H1 (cell line): ENCODE measurements at regions not wholly inside any gene's neighbourhood (a gene's known extent, or its start where the extent isn't known, plus 50 kb on each side); places are given as distances from the start of the nearest gene placed in this dataset.

ENCODE experiments used
- CTCF ChIA-PET: fragments of 300-600 bp; sonication (Branson Sonifier 250); formaldehyde crosslinking; loops from one replicate; lab custom pipeline; 2021; ENCODE audit not compliant: partially characterized antibody; lab: Charles Lee
- POLR2A ChIA-PET: fragments of 300-600 bp; sonication (Branson Sonifier 250); formaldehyde crosslinking; loops from one replicate; lab custom pipeline; 2021; ENCODE audit warnings: inconsistent platforms; ENCODE audit not compliant: partially characterized antibody; lab: Charles Lee
- DNase-seq, 2 experiments: peaks; one replicate each; pipeline versions ENCODE4 v3.0.0 to v3.0.0-alpha.2; 2010 to 2022; ENCODE audit warnings: low spot score in 2 of 2, low read depth in 1 of 2, mixed read lengths in 1 of 2
- FAIRE-seq: peaks from 2 replicates; lab custom pipeline; 2011; peaks lifted over from hg19 to GRCh38; lab: Jason Lieb, UNC
- H2AFZ ChIP-seq: 2 replicates; pipeline ENCODE4 v1.8.1; 2012; ENCODE audit warnings: low read length, inconsistent platforms
- H2AK5ac ChIP-seq: 2 replicates; pipeline ENCODE4 v1.6.1; 2013; ENCODE audit warnings: low read depth, low read length
- H2BK120ac ChIP-seq: replicated peaks from 2 replicates; pipeline ENCODE3; 2013; ENCODE audit warnings: low read depth, low read length, inconsistent platforms
- H2BK12ac ChIP-seq: 2 replicates; pipeline ENCODE4 v1.6.1; 2013; ENCODE audit warnings: low read depth, low read length
- H2BK15ac ChIP-seq: 2 replicates; pipeline ENCODE4 v1.6.1; 2013; ENCODE audit warnings: low read length
- H2BK20ac ChIP-seq: 2 replicates; pipeline ENCODE4 v1.6.1; 2013; ENCODE audit warnings: low read length
- H2BK5ac ChIP-seq: 2 replicates; pipeline ENCODE4 v1.6.1; 2013; ENCODE audit warnings: low read depth, low read length
- H3K14ac ChIP-seq: 2 replicates; pipeline ENCODE4 v1.6.1; 2013; ENCODE audit warnings: inconsistent platforms; ENCODE audit not compliant: insufficient read length
- H3K18ac ChIP-seq: 2 replicates; pipeline ENCODE4 v1.6.1; 2013; ENCODE audit warnings: low read length; ENCODE audit errors: extremely low read depth
- H3K23ac ChIP-seq: 2 replicates; pipeline ENCODE4 v1.6.1; 2013; ENCODE audit warnings: inconsistent platforms; ENCODE audit not compliant: insufficient read length
- H3K23me2 ChIP-seq: 2 replicates; pipeline ENCODE4 v1.6.1; 2013; ENCODE audit warnings: low read depth, low read length
- H3K27ac ChIP-seq: 2 replicates; pipeline ENCODE4 v1.6.1; 2011; ENCODE audit warnings: low read depth, low read length, inconsistent platforms
- H3K27me3 ChIP-seq, 4 experiments: replicated peaks in 1 of 4; 1 replicate in 1 of 4; 2 replicates in 3 of 4; pipeline versions ENCODE4 v1.6.1 to v1.8.1; 2011 to 2013; ENCODE audit warnings: low read length in 3 of 4, mild to moderate bottlenecking in 3 of 4, inconsistent platforms in 2 of 4, mixed read lengths in 2 of 4, moderate library complexity in 1 of 4; ENCODE audit not compliant: control insufficient read depth in 3 of 4, insufficient read depth in 3 of 4; ENCODE audit errors: extremely low read depth in 1 of 4
- H3K36me3 ChIP-seq, 4 experiments: 2 replicates each; pipeline versions ENCODE4 v1.6.1 to v1.8.1; 2011 to 2013; ENCODE audit warnings: mild to moderate bottlenecking in 4 of 4, low read length in 3 of 4, moderate library complexity in 2 of 4, control low read depth in 1 of 4, inconsistent platforms in 1 of 4; ENCODE audit not compliant: insufficient read depth in 4 of 4, control insufficient read depth in 2 of 4
- H3K4ac ChIP-seq: replicated peaks from 2 replicates; pipeline ENCODE3; 2013; ENCODE audit warnings: low read length, low read depth, mixed read lengths, inconsistent platforms; ENCODE audit not compliant: insufficient read length
- H3K4me1 ChIP-seq, 4 experiments: replicated peaks in 1 of 4; 1 replicate in 1 of 4; 2 replicates in 3 of 4; pipeline versions ENCODE4 v1.6.1 to v1.8.1; 2011 to 2013; ENCODE audit warnings: low read length in 3 of 4, inconsistent platforms in 2 of 4, mixed read lengths in 1 of 4; ENCODE audit not compliant: insufficient read depth in 4 of 4, control insufficient read depth in 3 of 4
- H3K4me2 ChIP-seq, 2 experiments: 2 replicates each; pipeline versions ENCODE4 v1.6.1 to v1.8.1; 2011 to 2013; ENCODE audit warnings: low read depth in 2 of 2, low read length in 2 of 2, control low read depth in 1 of 2, inconsistent platforms in 1 of 2, mild to moderate bottlenecking in 1 of 2; ENCODE audit not compliant: insufficient read depth in 1 of 2
- H3K4me3 ChIP-seq, 4 experiments: fragments of 200-600, 300-600 bp in 1 of 4; sonication (generic), shearing (Covaris generic), sonication (Bioruptor Twin) in 1 of 4; 2 replicates each; pipeline versions ENCODE4 v1.5.1 to v1.8.1; 2011 to 2016; ENCODE audit warnings: low read length in 4 of 4, low read depth in 3 of 4, control low read depth in 2 of 4, inconsistent platforms in 2 of 4, mild to moderate bottlenecking in 2 of 4, mixed read lengths in 1 of 4, moderate library complexity in 1 of 4; ENCODE audit not compliant: insufficient read depth in 2 of 4; ENCODE audit errors: extremely low read depth in 1 of 4
- H3K56ac ChIP-seq: replicated peaks from 2 replicates; pipeline ENCODE3; 2013; ENCODE audit warnings: low read depth, mild to moderate bottlenecking, mixed read lengths, low read length, inconsistent platforms; ENCODE audit not compliant: insufficient read length
- H3K79me1 ChIP-seq: 2 replicates; pipeline ENCODE4 v1.6.1; 2013; ENCODE audit warnings: low read depth, low read length, control low read depth
- H3K79me2 ChIP-seq, 2 experiments: 2 replicates each; pipeline versions ENCODE4 v1.6.1 to v1.8.1; 2012 to 2013; ENCODE audit warnings: low read length in 2 of 2, mild to moderate bottlenecking in 2 of 2, inconsistent platforms in 1 of 2; ENCODE audit not compliant: insufficient read depth in 2 of 2, control insufficient read depth in 1 of 2
- H3K9ac ChIP-seq, 4 experiments: replicated peaks in 1 of 4; 1 replicate in 1 of 4; 2 replicates in 3 of 4; pipeline versions ENCODE4 v1.6.1 to v1.8.1; 2011 to 2013; ENCODE audit warnings: low read depth in 3 of 4, low read length in 3 of 4, control low read depth in 2 of 4, mild to moderate bottlenecking in 2 of 4, moderate library complexity in 2 of 4, inconsistent platforms in 1 of 4; ENCODE audit errors: extremely low read depth in 1 of 4
- H3K9me3 ChIP-seq, 2 experiments: 2 replicates each; pipeline versions ENCODE4 v1.6.1 to v1.8.1; 2012 to 2013; ENCODE audit warnings: mild to moderate bottlenecking in 2 of 2, moderate library complexity in 2 of 2, control low read depth in 1 of 2, inconsistent platforms in 1 of 2, low read depth in 1 of 2, low read length in 1 of 2, mixed read lengths in 1 of 2; ENCODE audit not compliant: insufficient read depth in 2 of 2
- H4K20me1 ChIP-seq, 2 experiments: replicated peaks in 1 of 2; 2 replicates each; pipeline versions ENCODE3 to v1.8.1; 2011 to 2013; ENCODE audit warnings: inconsistent platforms in 2 of 2, low read length in 2 of 2, mild to moderate bottlenecking in 1 of 2; ENCODE audit not compliant: insufficient read depth in 2 of 2, control insufficient read depth in 1 of 2
- H4K5ac ChIP-seq: 2 replicates; pipeline ENCODE4 v1.6.1; 2013; ENCODE audit warnings: low read length, low read depth, mixed read lengths, inconsistent platforms; ENCODE audit not compliant: insufficient read length
- H4K8ac ChIP-seq: 2 replicates; pipeline ENCODE4 v1.8.0; 2013; ENCODE audit warnings: mild to moderate bottlenecking, moderate library complexity, low read length, inconsistent platforms; ENCODE audit not compliant: insufficient read depth; ENCODE audit errors: extremely low read depth
- H4K91ac ChIP-seq: replicated peaks from 2 replicates; pipeline ENCODE3; 2013; ENCODE audit warnings: low read length, mixed read lengths, inconsistent platforms; ENCODE audit not compliant: insufficient read length
- EP300 ChIP-seq, 2 experiments: IDR thresholded peaks; 1 replicate in 1 of 2; 2 replicates in 1 of 2; pipeline ENCODE4 v1.6.1; 2011 to 2012; ENCODE audit warnings: low read depth in 2 of 2, low read length in 2 of 2, mild to moderate bottlenecking in 2 of 2, borderline replicate concordance in 1 of 2, inconsistent platforms in 1 of 2, moderate library complexity in 1 of 2
- EZH2 ChIP-seq: fragments of 200-600 bp; sonication (generic); IDR thresholded peaks from 2 replicates; pipeline ENCODE4 v1.7.1; 2012; ENCODE audit warnings: low read depth, mild to moderate bottlenecking, moderate library complexity, low read length, inconsistent platforms; ENCODE audit not compliant: severe bottlenecking
- HDAC6 ChIP-seq: IDR thresholded peaks from one replicate; pipeline ENCODE4 v1.7.1; 2012; ENCODE audit warnings: low read depth, mild to moderate bottlenecking, inconsistent platforms, low read length, moderate library complexity
- JUN ChIP-seq: IDR thresholded peaks from 2 replicates; pipeline ENCODE4 v1.6.1; 2011; ENCODE audit warnings: low read depth, mild to moderate bottlenecking, improper control_type of control experiment, low read length
- NRF1 ChIP-seq: IDR thresholded peaks from 2 replicates; pipeline ENCODE4 v1.6.1; 2011; ENCODE audit warnings: mild to moderate bottlenecking, low read depth, low read length, improper control_type of control experiment
- POU5F1 ChIP-seq: IDR thresholded peaks from 2 replicates; pipeline ENCODE4 v1.6.1; 2011; ENCODE audit warnings: low read depth, mild to moderate bottlenecking, low read length, moderate library complexity
- SP4 ChIP-seq: IDR thresholded peaks from 2 replicates; pipeline ENCODE4 v1.6.1; 2012; ENCODE audit warnings: low read length, inconsistent platforms
- YY1 ChIP-seq: IDR thresholded peaks from 2 replicates; pipeline ENCODE4 v1.6.1; 2011; ENCODE audit warnings: low read depth, mild to moderate bottlenecking, low read length
- WGBS, 2 experiments: shearing (Covaris generic) in 1 of 2; methylation state at CpG; one replicate each; pipeline versions ENCODE4 v1.1.6 to v1.1.7; 2013 to 2015; ENCODE audit warnings: low lambda C conversion rate in 2 of 2, mixed read lengths in 2 of 2, inconsistent platforms in 1 of 2, low coverage in 1 of 2, missing lambda C conversion rate in 1 of 2; ENCODE audit not compliant: insufficient replicate concordance in 2 of 2, insufficient coverage in 1 of 2, insufficient read length in 1 of 2; ENCODE audit errors: extremely low coverage in 1 of 2, missing lambda C conversion rate in 1 of 2; 5-methylcytosine and 5-hydroxymethylcytosine counted together

DNA sequence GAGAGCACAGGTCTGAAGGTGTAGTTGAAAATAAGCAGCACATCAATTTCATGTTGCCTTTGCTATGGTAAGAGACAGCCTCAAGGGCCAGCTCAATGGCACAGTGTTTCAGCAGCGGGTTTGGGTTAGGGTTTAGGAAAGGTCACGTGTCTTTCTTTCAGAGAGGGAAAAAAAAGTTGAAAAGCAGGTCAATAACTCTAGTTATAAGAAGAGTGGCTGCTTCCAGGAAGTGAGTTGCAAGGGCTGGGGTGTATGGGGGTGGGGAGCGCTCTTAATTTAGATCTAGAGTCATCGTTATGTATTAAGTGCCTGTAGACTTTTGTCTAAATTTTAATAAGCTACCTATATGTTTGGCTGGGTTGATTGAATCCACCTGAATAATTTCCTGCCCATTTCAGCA lies 118.5 kb upstream of the SPAG17 start:
- Histone ChIP-seq H3K14ac (no peak overlapping the region), H3K4me3 (no peak overlapping the region)

More for the DNA sequence above, 118.5 kb upstream of the SPAG17 start:
- CTCF ChIA-PET, result interaction anchor here (0.6 to 1.8 kb wide), 6 partner anchors 9 to 705 kb away, joined by 4 to 6 read pairs (median 4); no protein-coding TSS in a partner anchor
- no peaks in the 10 kb centered on the region for H3K9me3 ChIP-seq
- H4K20me1 ChIP-seq, result no peaks in the 10 kb centered on the region
- no peaks in the 10 kb centered on the region for H3K23me2 ChIP-seq
- H4K5ac ChIP-seq, result no peak overlapping the region
- POLR2A ChIA-PET, result no interaction called here
- H2BK20ac ChIP-seq, result no peak overlapping the region
- H4K91ac ChIP-seq, result no peak overlapping the region
- no peak overlapping the region for H3K4me2 ChIP-seq
- 74% methylated on average over 4 of the region's 4 CpGs; no CpG with 5 or more reads in 1 of the 2 experiments for WGBS, 2 experiments
- H3K79me2 ChIP-seq, result no peaks in the 10 kb centered on the region
- no peak for FAIRE-seq
- H3K79me1 ChIP-seq, result no peaks in the 10 kb centered on the region
- no peak overlapping the region for H2BK12ac ChIP-seq
- TF ChIP-seq YY1, result no peak
- TF ChIP-seq EP300 (IDR thresholded peaks at IDR 0.05; ENCODE audit: borderline replicate concordance in 1 of 2, low read depth in 2 of 2, low read length in 2 of 2), result no peak
- TF ChIP-seq JUN, result no peak
- TF ChIP-seq SP4, result no peak
- TF ChIP-seq NRF1, result no peak
- no peak for TF ChIP-seq HDAC6
- TF ChIP-seq EZH2, result no peak
- no peak for TF ChIP-seq POU5F1
- TF ChIP-seq, all 59 proteins: peak for 0
- no peak overlapping the region for H4K8ac ChIP-seq
- no peak overlapping the region for H2BK15ac ChIP-seq
- H2BK5ac ChIP-seq, result no peak overlapping the region
- H3K4me1 ChIP-seq, result peaks cover 0 to 5% (median 3%) of the 10 kb centered on the region in 4 experiments; a peak in 1 of 7 replicates
- H2AFZ ChIP-seq, result 0 out of 2 replicates have a peak overlapping the region, but pooled peaks have one; percentile 1
- H3K4ac ChIP-seq, result no peak overlapping the region
- H3K23ac ChIP-seq, result no peak overlapping the region
- no peak overlapping the region for H3K27ac ChIP-seq
- no peak overlapping the region for H3K9ac ChIP-seq
- H3K56ac ChIP-seq, result no peak overlapping the region
- no peaks in the 10 kb centered on the region for H3K27me3 ChIP-seq
- DNase-seq, result no peak
- H2BK120ac ChIP-seq, result no peak overlapping the region
- no peak overlapping the region for H2AK5ac ChIP-seq
- no peak overlapping the region for H3K18ac ChIP-seq
- H3K36me3 ChIP-seq, result no peaks in the 10 kb centered on the region
